ENCODE measurements at regions not wholly inside any gene's neighbourhood (a gene's known extent, or its start where the extent isn't known, plus 50 kb on each side); places are given as distances from the start of the nearest gene placed in this dataset.

DNA sequence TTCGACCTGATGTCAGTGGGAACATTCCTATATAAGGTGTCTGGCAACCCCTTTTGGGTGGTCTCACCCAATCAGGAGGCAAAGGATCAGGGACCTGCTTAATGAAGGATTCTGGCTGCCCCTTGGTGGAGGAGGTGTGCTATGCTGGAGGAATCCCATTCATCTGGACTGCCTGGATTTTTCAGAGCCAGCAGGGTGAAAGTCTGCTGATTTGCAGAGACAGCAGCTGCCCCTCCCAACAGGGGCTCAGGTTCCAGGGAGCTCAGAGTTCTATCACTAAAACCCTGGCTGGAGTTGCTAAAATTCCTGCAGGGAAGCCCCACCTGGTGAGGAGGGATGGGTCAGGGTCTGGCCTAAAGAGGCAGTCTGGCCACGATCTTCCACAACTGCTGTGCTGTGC is 398.5 kb upstream of the CNTNAP2 start (continued):
- TF ChIP-seq MAX (IDR thresholded peaks at IDR 0.05) (no peak), CREB1 (IDR thresholded peaks at IDR 0.05) (no peak), TAF1 (IDR thresholded peaks at IDR 0.05; ENCODE audit: low read depth, low read length) (no peak), ATF3 (IDR thresholded peaks at IDR 0.05; ENCODE audit: insufficient read depth, low read depth, low read length) (no peak), CHD2 (IDR thresholded peaks at IDR 0.05; ENCODE audit: low read length) (no peak), MAFK (IDR thresholded peaks at IDR 0.05; ENCODE audit: low read depth, low read length) (no peak), POLR2A (IDR thresholded peaks at IDR 0.05; ENCODE audit: control extremely low read depth in 1 of 2, low read depth in 2 of 2, low read length in 2 of 2) (no peak), GTF2F1 (IDR thresholded peaks at IDR 0.05; ENCODE audit: borderline replicate concordance, low read depth, low read length) (no peak), EGR1 (IDR thresholded peaks at IDR 0.05; ENCODE audit: borderline replicate concordance, low read depth, low read length) (no peak), CBX5 (IDR thresholded peaks at IDR 0.05; ENCODE audit: low read depth, low read length) (no peak), SRF (IDR thresholded peaks at IDR 0.05; ENCODE audit: low read depth, low read length) (no peak), CEBPB (IDR thresholded peaks at IDR 0.05; ENCODE audit: low read depth, low read length) (no peak), PHF8 (conservative IDR thresholded peaks at IDR 0.05; ENCODE audit: low read depth, low read length) (no peak), CHD1 (IDR thresholded peaks at IDR 0.05; ENCODE audit: low read depth, low read length) (no peak)
